ENCODE measurements at regions not wholly inside any gene's neighbourhood (a gene's known extent, or its start where the extent isn't known, plus 50 kb on each side); places are given as distances from the start of the nearest gene placed in this dataset.

- peak overlapping the region; percentile 0 for H4K91ac ChIP-seq (replicated peaks; ENCODE audit: insufficient read length, low read length)
- WGBS, 2 experiments (ENCODE audit: extremely low coverage in 1 of 2, insufficient coverage in 1 of 2, insufficient read length in 1 of 2, insufficient replicate concordance in 2 of 2, low coverage in 1 of 2, low lambda C conversion rate in 2 of 2, missing lambda C conversion rate in 1 of 2) = 55% methylated on average over 9 of the region's 10 CpGs; no CpG with 5 or more reads in 1 of the 2 experiments
- H3K4me2 ChIP-seq (ENCODE audit: insufficient read depth in 1 of 2, low read depth in 2 of 2, low read length in 2 of 2) = peak overlapping the region; percentile 14 to 33; a peak in 2 of 4 replicates
- peak overlapping the region; percentile 94; the same call in 1 of the 2 replicates for H2BK20ac ChIP-seq (ENCODE audit: low read length)
- H2BK120ac ChIP-seq (replicated peaks; ENCODE audit: low read depth, low read length) = peak overlapping the region; percentile 72
- no peak overlapping the region for H3K9ac ChIP-seq (replicated peaks in 1 of 4; ENCODE audit: extremely low read depth in 1 of 4, low read depth in 3 of 4, low read length in 3 of 4)
- H2BK12ac ChIP-seq (ENCODE audit: low read depth, low read length) = peak overlapping the region; percentile 40; the same call in 1 of the 2 replicates
- H3K27ac ChIP-seq (ENCODE audit: low read depth, low read length) = 0 out of 2 replicates have a peak overlapping the region, but pooled peaks have one; percentile 21
- peak overlapping the region; percentile 89 for H3K4ac ChIP-seq (replicated peaks; ENCODE audit: insufficient read length, low read depth, low read length)
- CTCF ChIA-PET (ENCODE audit: partially characterized antibody) = no interaction called here
- no peak overlapping the region for H3K23ac ChIP-seq (ENCODE audit: insufficient read length)
- no peaks in the 10 kb centered on the region for H3K9me3 ChIP-seq (ENCODE audit: insufficient read depth in 2 of 2, low read depth in 1 of 2, low read length in 1 of 2)
- H3K79me2 ChIP-seq (ENCODE audit: control insufficient read depth in 1 of 2, insufficient read depth in 2 of 2, low read length in 2 of 2) = no peaks in the 10 kb centered on the region
- no peak overlapping the region for H3K56ac ChIP-seq (replicated peaks; ENCODE audit: insufficient read length, low read depth, low read length)
- no peak overlapping the region for H2BK15ac ChIP-seq (ENCODE audit: low read length)
- H3K4me1 ChIP-seq (replicated peaks in 1 of 4; ENCODE audit: control insufficient read depth in 3 of 4, insufficient read depth in 4 of 4, low read length in 3 of 4) = peaks cover 0 to 5% (median 3%) of the 10 kb centered on the region in 4 experiments; a peak in 5 of 7 replicates
- no peaks in the 10 kb centered on the region for H4K20me1 ChIP-seq (replicated peaks in 1 of 2; ENCODE audit: control insufficient read depth in 1 of 2, insufficient read depth in 2 of 2, low read length in 2 of 2)
- H3K23me2 ChIP-seq (ENCODE audit: low read depth, low read length) = no peaks in the 10 kb centered on the region
- H3K14ac ChIP-seq (ENCODE audit: insufficient read length) = no peak overlapping the region
- POLR2A ChIA-PET (ENCODE audit: partially characterized antibody) = interaction anchor here (0.8 to 0.9 kb wide), 2 partner anchors 83 to 177 kb away, joined by 3 read pairs; no protein-coding TSS in a partner anchor
- H2BK5ac ChIP-seq (ENCODE audit: low read depth, low read length) = peak overlapping the region; percentile 72; the same call in 1 of the 2 replicates
- peak overlapping the region; percentile 10 for H4K5ac ChIP-seq (ENCODE audit: insufficient read length, low read depth, low read length)
- no peaks in the 10 kb centered on the region for H3K36me3 ChIP-seq (ENCODE audit: control insufficient read depth in 2 of 4, insufficient read depth in 4 of 4, low read length in 3 of 4)
- no peaks in the 10 kb centered on the region for H3K79me1 ChIP-seq (ENCODE audit: low read depth, low read length)
- peak overlapping the region; percentile 26 for H3K18ac ChIP-seq (ENCODE audit: extremely low read depth, low read length)
- FAIRE-seq (no peak), DNase-seq (ENCODE audit: low read depth in 1 of 2, low spot score in 2 of 2) (peak; percentile 23 to 60)
- no peaks in the 10 kb centered on the region; a peak in 1 of 7 replicates for H3K27me3 ChIP-seq (replicated peaks in 1 of 4; ENCODE audit: control insufficient read depth in 3 of 4, extremely low read depth in 1 of 4, insufficient read depth in 3 of 4, low read length in 3 of 4)
- peak overlapping the region in 1 of 4 experiments; percentile 32; a peak in 1 of 8 replicates for H3K4me3 ChIP-seq (ENCODE audit: extremely low read depth in 1 of 4, insufficient read depth in 2 of 4, low read depth in 3 of 4, low read length in 4 of 4)
- no peak overlapping the region for H4K8ac ChIP-seq (ENCODE audit: extremely low read depth, insufficient read depth, low read length)
- H2AFZ ChIP-seq (ENCODE audit: low read length) = 0 out of 2 replicates have a peak overlapping the region, but pooled peaks have one; percentile 94
- no peak overlapping the region for H2AK5ac ChIP-seq (ENCODE audit: low read depth, low read length)
- no peak for TF ChIP-seq SIX5 (IDR thresholded peaks at IDR 0.05; ENCODE audit: low read depth, low read length)
- TF ChIP-seq TAF7 (optimal IDR thresholded peaks at IDR 0.05; ENCODE audit: borderline replicate concordance, low read depth, low read length) = no peak
- TF ChIP-seq SIN3A (conservative IDR thresholded peaks at IDR 0.05 in 1 of 2, IDR thresholded peaks at IDR 0.05 in 1 of 2; ENCODE audit: low read depth in 1 of 2, low read length in 2 of 2) = no peak
- no peak for TF ChIP-seq CTBP2 (IDR thresholded peaks at IDR 0.05; ENCODE audit: borderline replicate concordance, insufficient read depth, insufficient read length, low read length)
- no peak for TF ChIP-seq MAFK (IDR thresholded peaks at IDR 0.05; ENCODE audit: low read depth, low read length)
- TF ChIP-seq SP2 (IDR thresholded peaks at IDR 0.05; ENCODE audit: low read length) = no peak
- no peak for TF ChIP-seq JUN (IDR thresholded peaks at IDR 0.05; ENCODE audit: low read depth, low read length)
- TF ChIP-seq RFX5 (IDR thresholded peaks at IDR 0.05; ENCODE audit: borderline replicate concordance, low read depth, low read length) = no peak
- TF ChIP-seq YY1 (IDR thresholded peaks at IDR 0.05; ENCODE audit: low read depth, low read length) = 0 out of 2 replicates have a peak, but pooled peaks have one; percentile 3
- TF ChIP-seq BCL11A (IDR thresholded peaks at IDR 0.05; ENCODE audit: low read depth in 2 of 2, low read length in 2 of 2) = no peak
- TF ChIP-seq NANOG (IDR thresholded peaks at IDR 0.05; ENCODE audit: insufficient read depth, low read depth, low read length, poor library complexity, severe bottlenecking) = no peak
- TF ChIP-seq TEAD4 (IDR thresholded peaks at IDR 0.05; ENCODE audit: low read depth, low read length) = no peak
- TF ChIP-seq SIRT6 (IDR thresholded peaks at IDR 0.05; ENCODE audit: low read length) = no peak
Measured at GRCh38 chr12:31897781-31898503, 61.3 kb upstream of the RESF1 start.

All from H1 (cell line).